HepG2 (cell line): ENCODE measurements at regions not wholly inside any gene's neighbourhood (a gene's known extent, or its start where the extent isn't known, plus 50 kb on each side); places are given as distances from the start of the nearest gene placed in this dataset.

Experiments used
- ATAC-seq: fragments of 200-7000 bp; cut with Tn5 transposase; 3 replicates; pipeline ENCODE4 v1.9.1; 2020; ENCODE audit warnings: mild to moderate bottlenecking, moderate library complexity
- BruUV-seq: library from RNA; stranded (reverse); fragments of 400-500 nt; replicated peaks from 2 replicates; lab custom pipeline; 2021; lab: Mats Ljungman, UMichigan
- CTCF ChIA-PET: fragments of 300-600 bp; formaldehyde crosslinking; extraction: SDS; loops from one replicate; lab custom pipeline; 2021; ENCODE audit warnings: low total read pairs, inconsistent platforms, low intra/inter-chr PET ratio; lab: Yijun Ruan, JAX
- POLR2A ChIA-PET: fragments of 350-600 bp; sonication (Branson Sonifier 250); formaldehyde crosslinking; loops from one replicate; lab custom pipeline; 2020; ENCODE audit warnings: antibody characterized with exemption, inconsistent platforms; lab: Yijun Ruan, JAX
- DNase-seq: peaks from one replicate; pipeline ENCODE4 v3.0.0-alpha.2; 2015; ENCODE audit warnings: low spot score
- FAIRE-seq: peaks from 3 replicates; lab custom pipeline; 2011; peaks lifted over from hg19 to GRCh38; lab: Jason Lieb, UNC
- H2AFZ ChIP-seq: one replicate; pipeline ENCODE4 v1.6.1; 2011; ENCODE audit warnings: low read length, inconsistent platforms
- H3K27ac ChIP-seq: fragments of 300-600 bp; 3 replicates; pipeline ENCODE4 v1.8.0; 2011; ENCODE audit warnings: mixed run types, mild to moderate bottlenecking, mixed read lengths, low read length, inconsistent platforms; ENCODE audit not compliant: insufficient read depth; ENCODE audit errors: extremely low read length
- H3K27me3 ChIP-seq, 2 experiments: fragments of 200-600 bp in 1 of 2; 2 replicates in 1 of 2; 3 replicates in 1 of 2; pipeline versions ENCODE4 v1.6.0 to v1.8.0; 2011; ENCODE audit warnings: low read length in 2 of 2, mild to moderate bottlenecking in 2 of 2, moderate library complexity in 2 of 2, inconsistent platforms in 1 of 2; ENCODE audit not compliant: insufficient read depth in 2 of 2, control insufficient read depth in 1 of 2
- H3K36me3 ChIP-seq, 2 experiments: fragments of 200-600 bp in 1 of 2; replicated peaks in 1 of 2; 2 replicates in 1 of 2; 3 replicates in 1 of 2; pipeline versions ENCODE4 v1.5.1 to v1.8.0; 2011; ENCODE audit warnings: low read length in 2 of 2, inconsistent platforms in 1 of 2; ENCODE audit not compliant: insufficient read depth in 2 of 2, control insufficient read depth in 1 of 2
- H3K4me1 ChIP-seq: 2 replicates; pipeline ENCODE4 v1.5.1; 2012; ENCODE audit warnings: low read length, inconsistent platforms; ENCODE audit not compliant: insufficient read depth
- H3K4me2 ChIP-seq: 2 replicates; pipeline ENCODE4 v1.6.0; 2011; ENCODE audit warnings: low read depth, low read length, inconsistent platforms
- H3K4me3 ChIP-seq, 3 experiments: fragments of 200-600 bp in 1 of 3; sonication (generic), shearing (Covaris generic) in 1 of 3; replicated peaks in 1 of 3; 2 replicates each; pipeline ENCODE4 v1.5.1; 2011 to 2016; ENCODE audit warnings: low read length in 3 of 3, inconsistent platforms in 2 of 3, low read depth in 2 of 3, mild to moderate bottlenecking in 2 of 3, control low read depth in 1 of 3, mixed read lengths in 1 of 3; ENCODE audit not compliant: insufficient read depth in 1 of 3
- H3K79me2 ChIP-seq: one replicate; pipeline ENCODE4 v1.6.1; 2011; ENCODE audit warnings: low read length, inconsistent platforms; ENCODE audit not compliant: insufficient read depth
- H3K9ac ChIP-seq: 2 replicates; pipeline ENCODE4 v1.6.0; 2011; ENCODE audit warnings: mild to moderate bottlenecking, low read depth, low read length, inconsistent platforms; ENCODE audit not compliant: insufficient read depth
- H3K9me3 ChIP-seq: 2 replicates; pipeline ENCODE4 v1.5.1; 2012; ENCODE audit warnings: mild to moderate bottlenecking, low read length
- H4K20me1 ChIP-seq: 2 replicates; pipeline ENCODE4 v1.6.0; 2011; ENCODE audit warnings: inconsistent platforms, mild to moderate bottlenecking, low read length, moderate library complexity; ENCODE audit not compliant: insufficient read depth
- ATAD3A ChIP-seq: sonication (generic); formaldehyde crosslinking; IDR thresholded peaks from 2 replicates; pipeline ENCODE4 v1.4.0; 2020; ENCODE audit warnings: missing genetic modification reagents
- HOXA5 ChIP-seq: sonication (generic); formaldehyde crosslinking; IDR thresholded peaks from 2 replicates; pipeline ENCODE4 v1.4.0; 2020; ENCODE audit warnings: missing genetic modification reagents
- JUN ChIP-seq: sonication (generic); formaldehyde crosslinking; IDR thresholded peaks from 2 replicates; pipeline ENCODE4 v1.4.0; 2020; ENCODE audit warnings: mild to moderate bottlenecking, missing genetic modification reagents
- MEIS1 ChIP-seq: sonication (generic); formaldehyde crosslinking; IDR thresholded peaks from 2 replicates; pipeline ENCODE4 v1.9.0; 2021; ENCODE audit warnings: mild to moderate bottlenecking, missing genetic modification reagents, moderate library complexity, borderline replicate concordance
- NFE2L2 ChIP-seq: fragments of 150-350 bp; IDR thresholded peaks from 2 replicates; pipeline ENCODE4 v1.6.1; 2014; ENCODE audit warnings: low read length
- SMAD1 ChIP-seq: sonication (generic); formaldehyde crosslinking; IDR thresholded peaks from 2 replicates; pipeline ENCODE4 v1.4.0; 2020; ENCODE audit warnings: missing genetic modification reagents, low read depth, mild to moderate bottlenecking, borderline replicate concordance
- STAG1 ChIP-seq: sonication (generic); formaldehyde crosslinking; IDR thresholded peaks from 2 replicates; pipeline ENCODE4 v1.4.0; 2020; ENCODE audit warnings: missing genetic modification reagents
- SUZ12 ChIP-seq: fragments of 150-350 bp; IDR thresholded peaks from 2 replicates; pipeline ENCODE4 v1.6.1; 2014; ENCODE audit warnings: low read depth, low read length
- SYNCRIP ChIP-seq: fragments of 200-400 bp; formaldehyde crosslinking; IDR thresholded peaks from 2 replicates; pipeline ENCODE4 v1.6.1; 2018; ENCODE audit warnings: mild to moderate bottlenecking, low read depth, low read length; ENCODE audit not compliant: insufficient read depth
- TOE1 ChIP-seq: sonication (generic); formaldehyde crosslinking; IDR thresholded peaks from 2 replicates; pipeline ENCODE4 v1.4.0; 2020; ENCODE audit warnings: mild to moderate bottlenecking, missing genetic modification reagents
- ZNF678 ChIP-seq: sonication (generic); formaldehyde crosslinking; IDR thresholded peaks from 2 replicates; pipeline ENCODE4 v1.4.0; 2020; ENCODE audit warnings: mild to moderate bottlenecking, missing genetic modification reagents
- WGBS: methylation state at CpG from one replicate; pipeline ENCODE4 v1.1.6; 2017; ENCODE audit warnings: low lambda C conversion rate; 5-methylcytosine and 5-hydroxymethylcytosine counted together
- in situ Hi-C: cut with HindIII; loops from 2 replicates; pipeline ENCODE4 v1.10.0; 2017; ENCODE audit warnings: low pct_unique_long_range_greater_than_20kb; ENCODE audit not compliant: extremely low pct_ligation_motif_present
- intact Hi-C: fragments of 100-400 bp; cut with micrococcal nuclease; formaldehyde crosslinking; loops from one replicate; pipeline ENCODE4 v1.10.0; 2022; ENCODE audit not compliant: unreplicated experiment
- TF ChIP-seq, protein P1 (sequence below): sonication (generic); formaldehyde crosslinking; IDR thresholded peaks from 2 replicates; pipeline ENCODE4 v1.8.0; 2022; ENCODE audit warnings: mild to moderate bottlenecking, missing genetic modification reagents, moderate library complexity
- TF ChIP-seq, protein P2 (sequence below): sonication (generic); formaldehyde crosslinking; IDR thresholded peaks from 2 replicates; pipeline ENCODE4 v1.4.0; 2020; ENCODE audit warnings: missing genetic modification reagents, borderline replicate concordance

GRCh38 chr1:24256687-24257086 lies 62.5 kb upstream of the GRHL3 start:
- no peak overlapping the region for H3K4me2 ChIP-seq
- H3K79me2 ChIP-seq, result no peaks in the 10 kb centered on the region
- ATAC-seq, result no peak
- H3K4me3 ChIP-seq, result no peak overlapping the region
- BruUV-seq, result no TSS peak
- no peak overlapping the region for H2AFZ ChIP-seq
- H3K9ac ChIP-seq, result no peak overlapping the region
- no peaks in the 10 kb centered on the region for H3K4me1 ChIP-seq
- in situ Hi-C loops (no loop called here), intact Hi-C loops (no loop called here)
- FAIRE-seq, result no peak
- 4% methylated on average over 2 of the region's 2 CpGs for WGBS
- CTCF ChIA-PET, result no interaction called here
- H4K20me1 ChIP-seq, result no peaks in the 10 kb centered on the region
- no peaks in the 10 kb centered on the region for H3K9me3 ChIP-seq
- POLR2A ChIA-PET, result no interaction called here
- peaks cover 1 to 4% of the 10 kb centered on the region in 2 experiments; a peak in 2 of 5 replicates for H3K27me3 ChIP-seq
- TF ChIP-seq TOE1 (CRISPR knock-in tag), result no peak
- TF ChIP-seq MEIS1, result no peak
- no peak for TF ChIP-seq HOXA5 (CRISPR knock-in tag)
- no peak for TF ChIP-seq SYNCRIP
- TF ChIP-seq ZNF678 (CRISPR knock-in tag), result no peak
- TF ChIP-seq SUZ12, result no peak
- no peak for TF ChIP-seq STAG1 (CRISPR knock-in tag)
- no peak for TF ChIP-seq SMAD1
- TF ChIP-seq, protein P1, sequence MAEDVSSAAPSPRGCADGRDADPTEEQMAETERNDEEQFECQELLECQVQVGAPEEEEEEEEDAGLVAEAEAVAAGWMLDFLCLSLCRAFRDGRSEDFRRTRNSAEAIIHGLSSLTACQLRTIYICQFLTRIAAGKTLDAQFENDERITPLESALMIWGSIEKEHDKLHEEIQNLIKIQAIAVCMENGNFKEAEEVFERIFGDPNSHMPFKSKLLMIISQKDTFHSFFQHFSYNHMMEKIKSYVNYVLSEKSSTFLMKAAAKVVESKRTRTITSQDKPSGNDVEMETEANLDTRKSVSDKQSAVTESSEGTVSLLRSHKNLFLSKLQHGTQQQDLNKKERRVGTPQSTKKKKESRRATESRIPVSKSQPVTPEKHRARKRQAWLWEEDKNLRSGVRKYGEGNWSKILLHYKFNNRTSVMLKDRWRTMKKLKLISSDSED (CRISPR knock-in tag), result no peak
- H3K36me3 ChIP-seq, result no peaks in the 10 kb centered on the region
- H3K27ac ChIP-seq, result no peak overlapping the region
- DNase-seq, result no peak

GRCh38 chr1:24255226-24255625 lies 63.9 kb upstream of the GRHL3 start:
- peaks cover 1 to 4% of the 10 kb centered on the region in 2 experiments; a peak in 1 of 5 replicates for H3K27me3 ChIP-seq
- no peaks in the 10 kb centered on the region for H3K36me3 ChIP-seq
- no peak overlapping the region for H3K9ac ChIP-seq
- no peaks in the 10 kb centered on the region for H3K79me2 ChIP-seq
- no peak overlapping the region for H3K27ac ChIP-seq
- H2AFZ ChIP-seq, result no peak overlapping the region
- 59% methylated on average over 5 of the region's 7 CpGs for WGBS
- TF ChIP-seq JUN (CRISPR knock-in tag) (no peak), ATAD3A (CRISPR knock-in tag) (no peak), NFE2L2 (peak; percentile 75)
- TF ChIP-seq, protein P2, sequence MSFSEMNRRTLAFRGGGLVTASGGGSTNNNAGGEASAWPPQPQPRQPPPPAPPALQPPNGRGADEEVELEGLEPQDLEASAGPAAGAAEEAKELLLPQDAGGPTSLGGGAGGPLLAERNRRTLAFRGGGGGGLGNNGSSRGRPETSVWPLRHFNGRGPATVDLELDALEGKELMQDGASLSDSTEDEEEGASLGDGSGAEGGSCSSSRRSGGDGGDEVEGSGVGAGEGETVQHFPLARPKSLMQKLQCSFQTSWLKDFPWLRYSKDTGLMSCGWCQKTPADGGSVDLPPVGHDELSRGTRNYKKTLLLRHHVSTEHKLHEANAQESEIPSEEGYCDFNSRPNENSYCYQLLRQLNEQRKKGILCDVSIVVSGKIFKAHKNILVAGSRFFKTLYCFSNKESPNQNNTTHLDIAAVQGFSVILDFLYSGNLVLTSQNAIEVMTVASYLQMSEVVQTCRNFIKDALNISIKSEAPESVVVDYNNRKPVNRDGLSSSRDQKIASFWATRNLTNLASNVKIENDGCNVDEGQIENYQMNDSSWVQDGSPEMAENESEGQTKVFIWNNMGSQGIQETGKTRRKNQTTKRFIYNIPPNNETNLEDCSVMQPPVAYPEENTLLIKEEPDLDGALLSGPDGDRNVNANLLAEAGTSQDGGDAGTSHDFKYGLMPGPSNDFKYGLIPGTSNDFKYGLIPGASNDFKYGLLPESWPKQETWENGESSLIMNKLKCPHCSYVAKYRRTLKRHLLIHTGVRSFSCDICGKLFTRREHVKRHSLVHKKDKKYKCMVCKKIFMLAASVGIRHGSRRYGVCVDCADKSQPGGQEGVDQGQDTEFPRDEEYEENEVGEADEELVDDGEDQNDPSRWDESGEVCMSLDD, result no peak
- in situ Hi-C loops, result no loop called here
- H3K9me3 ChIP-seq, result no peaks in the 10 kb centered on the region
- ChIA-PET CTCF (no interaction called here), POLR2A (no interaction called here)
- H4K20me1 ChIP-seq, result no peaks in the 10 kb centered on the region
- intact Hi-C loops, result no loop called here
- FAIRE-seq, result no peak
- ATAC-seq, result no peak
- H3K4me2 ChIP-seq, result no peak overlapping the region
- no TSS peak for BruUV-seq
- H3K4me1 ChIP-seq, result no peaks in the 10 kb centered on the region
- no peak for DNase-seq
- H3K4me3 ChIP-seq, result no peak overlapping the region
